Activated CD8-positive, alpha-beta T cell treated with anti-CD3 and anti-CD28 coated beads for 36 hours (primary cell): ENCODE measurements at regions not wholly inside any gene's neighbourhood (a gene's known extent, or its start where the extent isn't known, plus 50 kb on each side); places are given as distances from the start of the nearest gene placed in this dataset.

Source experiments
- ATAC-seq: fragments of 200-7000 bp; cut with Tn5 transposase; one replicate; pipeline ENCODE4 v1.10.0; 2021; ENCODE audit warnings: mild to moderate bottlenecking, moderate library complexity
- CTCF ChIA-PET: fragments of 350-600 bp; sonication (Branson Sonifier 250); formaldehyde crosslinking; loops from one replicate; lab custom pipeline; 2021; ENCODE audit warnings: antibody characterized with exemption; lab: Charles Lee
- POLR2A ChIA-PET: fragments of 350-600 bp; sonication (Branson Sonifier 250); formaldehyde crosslinking; loops from one replicate; lab custom pipeline; 2021; ENCODE audit warnings: antibody characterized with exemption; lab: Charles Lee
- DNase-seq: peaks from one replicate; pipeline ENCODE4 v3.0.0-alpha.2; 2020
- H3K27ac Mint-ChIP-seq: one replicate; pipeline ENCODE4 v1.8.0; 2021; ENCODE audit warnings: mild to moderate bottlenecking, mixed read lengths
- H3K27me3 Mint-ChIP-seq: one replicate; pipeline ENCODE4 v1.8.0; 2021; ENCODE audit warnings: mixed read lengths
- H3K36me3 Mint-ChIP-seq: one replicate; pipeline ENCODE4 v1.8.0; 2021; ENCODE audit warnings: low read depth, mixed read lengths
- H3K4me1 Mint-ChIP-seq: one replicate; pipeline ENCODE4 v1.8.0; 2021; ENCODE audit warnings: low read depth, mixed read lengths
- H3K4me3 Mint-ChIP-seq: one replicate; pipeline ENCODE4 v1.8.0; 2021; ENCODE audit warnings: mild to moderate bottlenecking, moderate library complexity, mixed read lengths
- H3K9me3 Mint-ChIP-seq: one replicate; pipeline ENCODE4 v1.8.0; 2021; ENCODE audit warnings: mixed read lengths
- CTCF ChIP-seq: fragments of 200-600 bp; IDR thresholded peaks from one replicate; pipeline ENCODE4 v1.8.0; 2022; ENCODE audit warnings: antibody characterized with exemption, mild to moderate bottlenecking
- intact Hi-C: fragments of 100-400 bp; cut with micrococcal nuclease; formaldehyde crosslinking; loops from one replicate; pipeline ENCODE4 v1.10.0; 2022

GRCh38 chr21:27406300-27407009 lies 439.6 kb upstream of the ADAMTS5 start:
- Mint-ChIP-seq H3K36me3 (no peaks in the 10 kb centered on the region), H3K4me3 (no peak overlapping the region), H3K9me3 (peaks cover 2% of the 10 kb centered on the region), H3K27me3 (no peaks in the 10 kb centered on the region), H3K27ac (no peak overlapping the region), H3K4me1 (no peaks in the 10 kb centered on the region)
- no peak for TF ChIP-seq CTCF
- ATAC-seq, result no peak
- intact Hi-C loops, result no loop called here
- ChIA-PET CTCF (no interaction called here), POLR2A (no interaction called here)
- DNase-seq, result no peak

- ChIA-PET CTCF (no interaction called here), POLR2A (no interaction called here)
- Mint-ChIP-seq H3K4me3 (no peak overlapping the region), H3K27me3 (no peaks in the 10 kb centered on the region), H3K9me3 (no peaks in the 10 kb centered on the region), H3K27ac (no peak overlapping the region), H3K4me1 (no peaks in the 10 kb centered on the region), H3K36me3 (no peaks in the 10 kb centered on the region)
- ATAC-seq (no peak), DNase-seq (no peak)
- intact Hi-C loops, result no loop called here
- no peak for TF ChIP-seq CTCF
Measured at GRCh38 chr21:27403011-27403410, 436.1 kb upstream of the ADAMTS5 start.

GRCh38 chr21:27400045-27400444 lies 433.2 kb upstream of the ADAMTS5 start:
- H3K36me3 Mint-ChIP-seq, result no peaks in the 10 kb centered on the region
- ATAC-seq, result no peak
- CTCF ChIA-PET, result interaction anchor here (0.6 kb wide), 1 partner anchor 84 kb away, joined by 3 read pairs; no protein-coding TSS in a partner anchor

GRCh38 chr21:27397578-27397977 lies 430.7 kb upstream of the ADAMTS5 start:
- ChIA-PET CTCF (no interaction called here), POLR2A (no interaction called here)
- H3K4me3 Mint-ChIP-seq, result no peak overlapping the region
- DNase-seq (no peak), ATAC-seq (no peak)
- H3K27ac Mint-ChIP-seq, result no peak overlapping the region
- no peaks in the 10 kb centered on the region for H3K36me3 Mint-ChIP-seq
- intact Hi-C loops, result no loop called here
- no peaks in the 10 kb centered on the region for H3K9me3 Mint-ChIP-seq
- no peaks in the 10 kb centered on the region for H3K4me1 Mint-ChIP-seq
- TF ChIP-seq CTCF, result no peak
- no peaks in the 10 kb centered on the region for H3K27me3 Mint-ChIP-seq

More at GRCh38 chr21:27400045-27400444, 433.2 kb upstream of the ADAMTS5 start:
- intact Hi-C loops, result no loop called here
- H3K27me3 Mint-ChIP-seq, result no peaks in the 10 kb centered on the region
- no peak for DNase-seq
- POLR2A ChIA-PET, result no interaction called here
- no peak for TF ChIP-seq CTCF
- no peak overlapping the region for H3K27ac Mint-ChIP-seq
- no peaks in the 10 kb centered on the region for H3K9me3 Mint-ChIP-seq
- H3K4me3 Mint-ChIP-seq, result no peak overlapping the region
- no peaks in the 10 kb centered on the region for H3K4me1 Mint-ChIP-seq

DNA sequence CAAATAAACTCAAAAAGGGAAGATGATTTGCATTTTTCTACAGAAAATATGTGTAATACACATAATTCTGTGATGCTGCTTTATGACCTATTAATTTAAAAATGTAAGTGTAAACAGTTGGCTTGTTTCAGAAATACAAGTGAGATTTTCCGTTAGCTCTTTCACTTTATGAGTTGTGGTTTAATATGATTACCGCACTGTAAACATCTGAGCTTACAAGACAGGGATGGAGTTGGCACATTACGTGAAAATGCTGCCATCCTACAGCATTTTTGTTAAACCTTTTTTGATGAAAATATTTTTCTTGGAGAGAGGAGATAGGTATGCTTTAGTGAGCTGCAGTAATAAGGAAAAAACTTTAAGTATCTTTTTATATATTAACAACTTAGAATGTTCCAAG lies 426.8 kb upstream of the ADAMTS5 start:
- no peak for TF ChIP-seq CTCF
- Mint-ChIP-seq H3K9me3 (no peaks in the 10 kb centered on the region), H3K4me1 (no peaks in the 10 kb centered on the region), H3K36me3 (no peaks in the 10 kb centered on the region), H3K4me3 (no peak overlapping the region), H3K27me3 (no peaks in the 10 kb centered on the region), H3K27ac (no peak overlapping the region)
- ATAC-seq (no peak), DNase-seq (no peak)
- intact Hi-C loops, result no loop called here
- ChIA-PET CTCF (no interaction called here), POLR2A (no interaction called here)
